ENCODE measurements at regions not wholly inside any gene's neighbourhood (a gene's known extent, or its start where the extent isn't known, plus 50 kb on each side); places are given as distances from the start of the nearest gene placed in this dataset.

DNA sequence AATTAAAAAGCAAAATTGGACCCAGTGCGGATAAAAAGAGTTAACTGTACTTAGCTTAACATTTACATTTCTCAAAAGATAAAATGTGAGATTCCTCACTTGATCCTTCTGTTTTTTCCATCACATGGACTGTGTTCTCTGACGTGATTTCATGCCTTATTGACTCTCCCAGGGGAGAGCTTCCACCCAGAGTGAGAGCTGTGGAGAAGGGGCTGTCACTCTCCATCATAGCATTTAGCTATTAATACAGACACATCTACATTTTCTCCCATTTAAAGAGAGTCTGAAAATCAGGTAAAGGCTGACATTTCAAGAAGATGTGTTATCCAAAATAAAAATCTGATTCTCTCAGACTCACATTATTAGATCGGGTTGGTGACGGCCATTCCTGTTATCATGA lies 493.8 kb downstream of the FBXO15 start:
- no peak for DNase-seq (ENCODE audit: low spot score)
- H3K27ac ChIP-seq (ENCODE audit: low read depth in 1 of 2, low read length in 2 of 2) = no peak overlapping the region
- no peak overlapping the region for H3K9ac ChIP-seq (ENCODE audit: low read depth in 1 of 2, low read length in 2 of 2)
- H3K9me3 ChIP-seq (ENCODE audit: control insufficient read depth in 4 of 4, low read length in 3 of 4) = no peaks in the 10 kb centered on the region
- no peaks in the 10 kb centered on the region for H3K4me1 ChIP-seq (ENCODE audit: control insufficient read depth in 4 of 4, insufficient read depth in 4 of 4, low read length in 3 of 4)
- TF ChIP-seq HNF4A (conservative IDR thresholded peaks at IDR 0.05) = no peak
- TF ChIP-seq NR2F2 (IDR thresholded peaks at IDR 0.05) = no peak
- TF ChIP-seq FOXA1 (IDR thresholded peaks at IDR 0.05) = no peak
- no peak for TF ChIP-seq RAD21 (IDR thresholded peaks at IDR 0.05)
- TF ChIP-seq, protein P1, sequence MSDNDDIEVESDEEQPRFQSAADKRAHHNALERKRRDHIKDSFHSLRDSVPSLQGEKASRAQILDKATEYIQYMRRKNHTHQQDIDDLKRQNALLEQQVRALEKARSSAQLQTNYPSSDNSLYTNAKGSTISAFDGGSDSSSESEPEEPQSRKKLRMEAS (IDR thresholded peaks at IDR 0.05) = no peak
- TF ChIP-seq JUND (IDR thresholded peaks at IDR 0.05) = no peak
- no peak for TF ChIP-seq EGR1 (IDR thresholded peaks at IDR 0.05; ENCODE audit: low read depth in 2 of 2)
- no peaks in the 10 kb centered on the region for H3K27me3 ChIP-seq (ENCODE audit: control insufficient read depth in 4 of 4, insufficient read depth in 4 of 4, low read length in 3 of 4)
- no peaks in the 10 kb centered on the region for H3K36me3 ChIP-seq (ENCODE audit: control insufficient read depth in 4 of 4, insufficient read depth in 3 of 4, low read depth in 1 of 4, low read length in 3 of 4)
- H3K4me3 ChIP-seq (ENCODE audit: low read depth in 1 of 3, low read length in 3 of 3) = no peak overlapping the region
- WGBS = 73% methylated on average over 4 of the region's 4 CpGs

DNA sequence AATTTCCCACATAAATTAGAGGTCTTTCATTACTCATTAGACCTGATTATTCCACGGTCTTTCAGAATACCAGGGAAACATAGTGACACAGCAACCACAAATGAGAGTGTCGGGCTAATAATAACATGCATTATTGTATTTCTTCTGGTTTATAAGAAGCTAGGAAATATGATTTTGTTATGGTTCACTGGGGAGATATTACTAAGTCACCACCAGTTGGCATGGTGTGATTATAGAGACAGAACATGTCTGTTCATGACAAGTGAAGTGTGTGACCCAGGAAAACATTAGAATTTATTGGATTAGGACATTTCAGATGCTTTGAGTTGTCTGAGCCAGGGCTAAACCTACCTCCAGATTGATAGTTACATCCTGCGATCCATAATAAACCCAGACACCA lies 494.4 kb downstream of the FBXO15 start:
- TF ChIP-seq GABPA (IDR thresholded peaks at IDR 0.05 in 1 of 2, conservative IDR thresholded peaks at IDR 0.05 in 1 of 2) (no peak), RAD21 (IDR thresholded peaks at IDR 0.05) (no peak), FOXA1 (IDR thresholded peaks at IDR 0.05) (no peak), RXRA (IDR thresholded peaks at IDR 0.05) (no peak), FOXA2 (IDR thresholded peaks at IDR 0.05) (no peak), EGR1 (IDR thresholded peaks at IDR 0.05; ENCODE audit: low read depth in 2 of 2) (no peak), SP1 (IDR thresholded peaks at IDR 0.05) (no peak), TAF1 (conservative IDR thresholded peaks at IDR 0.05) (no peak), HNF4G (IDR thresholded peaks at IDR 0.05) (no peak), HNF4A (conservative IDR thresholded peaks at IDR 0.05) (no peak), YY1 (IDR thresholded peaks at IDR 0.05) (no peak), JUND (IDR thresholded peaks at IDR 0.05) (no peak), NR2F2 (IDR thresholded peaks at IDR 0.05) (no peak)
- TF ChIP-seq, protein P1 (IDR thresholded peaks at IDR 0.05) = no peak
- TF ChIP-seq, protein P2, sequence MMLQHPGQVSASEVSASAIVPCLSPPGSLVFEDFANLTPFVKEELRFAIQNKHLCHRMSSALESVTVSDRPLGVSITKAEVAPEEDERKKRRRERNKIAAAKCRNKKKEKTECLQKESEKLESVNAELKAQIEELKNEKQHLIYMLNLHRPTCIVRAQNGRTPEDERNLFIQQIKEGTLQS (IDR thresholded peaks at IDR 0.05) = no peak
- TF ChIP-seq, protein P3, sequence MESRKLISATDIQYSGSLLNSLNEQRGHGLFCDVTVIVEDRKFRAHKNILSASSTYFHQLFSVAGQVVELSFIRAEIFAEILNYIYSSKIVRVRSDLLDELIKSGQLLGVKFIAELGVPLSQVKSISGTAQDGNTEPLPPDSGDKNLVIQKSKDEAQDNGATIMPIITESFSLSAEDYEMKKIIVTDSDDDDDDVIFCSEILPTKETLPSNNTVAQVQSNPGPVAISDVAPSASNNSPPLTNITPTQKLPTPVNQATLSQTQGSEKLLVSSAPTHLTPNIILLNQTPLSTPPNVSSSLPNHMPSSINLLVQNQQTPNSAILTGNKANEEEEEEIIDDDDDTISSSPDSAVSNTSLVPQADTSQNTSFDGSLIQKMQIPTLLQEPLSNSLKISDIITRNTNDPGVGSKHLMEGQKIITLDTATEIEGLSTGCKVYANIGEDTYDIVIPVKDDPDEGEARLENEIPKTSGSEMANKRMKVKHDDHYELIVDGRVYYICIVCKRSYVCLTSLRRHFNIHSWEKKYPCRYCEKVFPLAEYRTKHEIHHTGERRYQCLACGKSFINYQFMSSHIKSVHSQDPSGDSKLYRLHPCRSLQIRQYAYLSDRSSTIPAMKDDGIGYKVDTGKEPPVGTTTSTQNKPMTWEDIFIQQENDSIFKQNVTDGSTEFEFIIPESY (IDR thresholded peaks at IDR 0.05) = no peak
- TF ChIP-seq, protein P4, sequence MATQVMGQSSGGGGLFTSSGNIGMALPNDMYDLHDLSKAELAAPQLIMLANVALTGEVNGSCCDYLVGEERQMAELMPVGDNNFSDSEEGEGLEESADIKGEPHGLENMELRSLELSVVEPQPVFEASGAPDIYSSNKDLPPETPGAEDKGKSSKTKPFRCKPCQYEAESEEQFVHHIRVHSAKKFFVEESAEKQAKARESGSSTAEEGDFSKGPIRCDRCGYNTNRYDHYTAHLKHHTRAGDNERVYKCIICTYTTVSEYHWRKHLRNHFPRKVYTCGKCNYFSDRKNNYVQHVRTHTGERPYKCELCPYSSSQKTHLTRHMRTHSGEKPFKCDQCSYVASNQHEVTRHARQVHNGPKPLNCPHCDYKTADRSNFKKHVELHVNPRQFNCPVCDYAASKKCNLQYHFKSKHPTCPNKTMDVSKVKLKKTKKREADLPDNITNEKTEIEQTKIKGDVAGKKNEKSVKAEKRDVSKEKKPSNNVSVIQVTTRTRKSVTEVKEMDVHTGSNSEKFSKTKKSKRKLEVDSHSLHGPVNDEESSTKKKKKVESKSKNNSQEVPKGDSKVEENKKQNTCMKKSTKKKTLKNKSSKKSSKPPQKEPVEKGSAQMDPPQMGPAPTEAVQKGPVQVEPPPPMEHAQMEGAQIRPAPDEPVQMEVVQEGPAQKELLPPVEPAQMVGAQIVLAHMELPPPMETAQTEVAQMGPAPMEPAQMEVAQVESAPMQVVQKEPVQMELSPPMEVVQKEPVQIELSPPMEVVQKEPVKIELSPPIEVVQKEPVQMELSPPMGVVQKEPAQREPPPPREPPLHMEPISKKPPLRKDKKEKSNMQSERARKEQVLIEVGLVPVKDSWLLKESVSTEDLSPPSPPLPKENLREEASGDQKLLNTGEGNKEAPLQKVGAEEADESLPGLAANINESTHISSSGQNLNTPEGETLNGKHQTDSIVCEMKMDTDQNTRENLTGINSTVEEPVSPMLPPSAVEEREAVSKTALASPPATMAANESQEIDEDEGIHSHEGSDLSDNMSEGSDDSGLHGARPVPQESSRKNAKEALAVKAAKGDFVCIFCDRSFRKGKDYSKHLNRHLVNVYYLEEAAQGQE (IDR thresholded peaks at IDR 0.05) = no peak
- TF ChIP-seq, protein P5, sequence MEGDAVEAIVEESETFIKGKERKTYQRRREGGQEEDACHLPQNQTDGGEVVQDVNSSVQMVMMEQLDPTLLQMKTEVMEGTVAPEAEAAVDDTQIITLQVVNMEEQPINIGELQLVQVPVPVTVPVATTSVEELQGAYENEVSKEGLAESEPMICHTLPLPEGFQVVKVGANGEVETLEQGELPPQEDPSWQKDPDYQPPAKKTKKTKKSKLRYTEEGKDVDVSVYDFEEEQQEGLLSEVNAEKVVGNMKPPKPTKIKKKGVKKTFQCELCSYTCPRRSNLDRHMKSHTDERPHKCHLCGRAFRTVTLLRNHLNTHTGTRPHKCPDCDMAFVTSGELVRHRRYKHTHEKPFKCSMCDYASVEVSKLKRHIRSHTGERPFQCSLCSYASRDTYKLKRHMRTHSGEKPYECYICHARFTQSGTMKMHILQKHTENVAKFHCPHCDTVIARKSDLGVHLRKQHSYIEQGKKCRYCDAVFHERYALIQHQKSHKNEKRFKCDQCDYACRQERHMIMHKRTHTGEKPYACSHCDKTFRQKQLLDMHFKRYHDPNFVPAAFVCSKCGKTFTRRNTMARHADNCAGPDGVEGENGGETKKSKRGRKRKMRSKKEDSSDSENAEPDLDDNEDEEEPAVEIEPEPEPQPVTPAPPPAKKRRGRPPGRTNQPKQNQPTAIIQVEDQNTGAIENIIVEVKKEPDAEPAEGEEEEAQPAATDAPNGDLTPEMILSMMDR (IDR thresholded peaks at IDR 0.05; ENCODE audit: low read depth, low read length, missing input control) = no peak
- no peak overlapping the region for H3K4me3 ChIP-seq (ENCODE audit: low read depth in 1 of 3, low read length in 3 of 3)
- 58% methylated on average over 3 of the region's 3 CpGs for WGBS
- H3K27me3 ChIP-seq (ENCODE audit: control insufficient read depth in 4 of 4, insufficient read depth in 4 of 4, low read length in 3 of 4) = no peaks in the 10 kb centered on the region
- no peak overlapping the region for H3K27ac ChIP-seq (ENCODE audit: low read depth in 1 of 2, low read length in 2 of 2)
- no peak for DNase-seq (ENCODE audit: low spot score)
- no peaks in the 10 kb centered on the region for H3K36me3 ChIP-seq (ENCODE audit: control insufficient read depth in 4 of 4, insufficient read depth in 3 of 4, low read depth in 1 of 4, low read length in 3 of 4)
- no peaks in the 10 kb centered on the region for H3K9me3 ChIP-seq (ENCODE audit: control insufficient read depth in 4 of 4, low read length in 3 of 4)
- H3K9ac ChIP-seq (ENCODE audit: low read depth in 1 of 2, low read length in 2 of 2) = no peak overlapping the region
- H3K4me1 ChIP-seq (ENCODE audit: control insufficient read depth in 4 of 4, insufficient read depth in 4 of 4, low read length in 3 of 4) = no peaks in the 10 kb centered on the region

Data from liver (tissue), 8 donors.